Nephron progenitor cell (in vitro differentiated cells): ENCODE measurements at regions not wholly inside any gene's neighbourhood (a gene's known extent, or its start where the extent isn't known, plus 50 kb on each side); places are given as distances from the start of the nearest gene placed in this dataset.

Source experiments
- DNase-seq: peaks from one replicate; pipeline ENCODE4 v3.0.0; 2021
- H3K27ac Mint-ChIP-seq: 2 replicates; pipeline ENCODE4 v1.8.0; 2021; ENCODE audit warnings: mild to moderate bottlenecking, moderate library complexity, mixed read lengths
- H3K27me3 Mint-ChIP-seq: 2 replicates; pipeline ENCODE4 v1.8.0; 2021; ENCODE audit warnings: mild to moderate bottlenecking, low read depth, mixed read lengths; ENCODE audit not compliant: poor library complexity
- H3K36me3 Mint-ChIP-seq: 2 replicates; pipeline ENCODE4 v1.8.0; 2021; ENCODE audit warnings: low read depth, mixed read lengths
- H3K4me1 Mint-ChIP-seq: 2 replicates; pipeline ENCODE4 v1.8.0; 2021; ENCODE audit warnings: mixed read lengths
- H3K4me3 Mint-ChIP-seq: 2 replicates; pipeline ENCODE4 v1.8.0; 2021; ENCODE audit warnings: mild to moderate bottlenecking, moderate library complexity, mixed read lengths
- H3K9me3 Mint-ChIP-seq: 2 replicates; pipeline ENCODE4 v1.8.0; 2021; ENCODE audit warnings: mild to moderate bottlenecking, moderate library complexity, mixed read lengths
- CTCF ChIP-seq: fragments of 200-600 bp; sonication (generic); IDR thresholded peaks from 2 replicates; pipeline ENCODE4 v1.5.0; 2021; ENCODE audit warnings: antibody characterized with exemption

GRCh38 chr12:85516667-85517325, 236.8 kb downstream of the ALX1 start:
- peaks cover 7% of the 10 kb centered on the region for H3K27me3 Mint-ChIP-seq
- no peak overlapping the region for H3K27ac Mint-ChIP-seq
- no peak for DNase-seq
- no peak overlapping the region for H3K4me3 Mint-ChIP-seq
- H3K9me3 Mint-ChIP-seq, result no peaks in the 10 kb centered on the region
- H3K4me1 Mint-ChIP-seq, result peaks cover 6% of the 10 kb centered on the region
- no peak for TF ChIP-seq CTCF
- H3K36me3 Mint-ChIP-seq, result no peaks in the 10 kb centered on the region

- no peak for TF ChIP-seq CTCF
- H3K27ac Mint-ChIP-seq, result no peak overlapping the region
- no peaks in the 10 kb centered on the region for H3K36me3 Mint-ChIP-seq
- no peak overlapping the region for H3K4me3 Mint-ChIP-seq
- peaks cover 6% of the 10 kb centered on the region for H3K4me1 Mint-ChIP-seq
- no peak for DNase-seq
- H3K9me3 Mint-ChIP-seq, result no peaks in the 10 kb centered on the region
- H3K27me3 Mint-ChIP-seq, result peaks cover 7% of the 10 kb centered on the region
These were observed 239.1 kb downstream of the ALX1 start for GRCh38 chr12:85519163-85519562.

- Mint-ChIP-seq H3K27ac (no peak overlapping the region), H3K9me3 (no peaks in the 10 kb centered on the region), H3K4me1 (peaks cover 6% of the 10 kb centered on the region), H3K27me3 (peaks cover 2% of the 10 kb centered on the region), H3K4me3 (no peak overlapping the region), H3K36me3 (no peaks in the 10 kb centered on the region)
- TF ChIP-seq CTCF, result no peak
- DNase-seq, result no peak
These were observed 243.2 kb downstream of the ALX1 start for GRCh38 chr12:85523197-85523596.

- TF ChIP-seq CTCF, result no peak
- H3K9me3 Mint-ChIP-seq, result no peaks in the 10 kb centered on the region
- H3K4me1 Mint-ChIP-seq, result no peaks in the 10 kb centered on the region
- DNase-seq, result no peak
- no peak overlapping the region for H3K4me3 Mint-ChIP-seq
- no peaks in the 10 kb centered on the region for H3K27me3 Mint-ChIP-seq
- H3K36me3 Mint-ChIP-seq, result no peaks in the 10 kb centered on the region
- H3K27ac Mint-ChIP-seq, result no peak overlapping the region
These were observed 247.2 kb downstream of the ALX1 start for GRCh38 chr12:85527192-85527591.

GRCh38 chr12:85529896-85530295, 249.9 kb downstream of the ALX1 start:
- Mint-ChIP-seq H3K9me3 (peaks cover 6% of the 10 kb centered on the region), H3K27ac (no peak overlapping the region), H3K27me3 (no peaks in the 10 kb centered on the region), H3K4me3 (no peak overlapping the region), H3K4me1 (no peaks in the 10 kb centered on the region), H3K36me3 (peaks cover 4% of the 10 kb centered on the region)
- no peak for DNase-seq
- no peak for TF ChIP-seq CTCF

- H3K36me3 Mint-ChIP-seq, result peaks cover 4% of the 10 kb centered on the region
- no peak overlapping the region for H3K4me3 Mint-ChIP-seq
- no peak overlapping the region for H3K27ac Mint-ChIP-seq
- no peak for TF ChIP-seq CTCF
- no peaks in the 10 kb centered on the region for H3K4me1 Mint-ChIP-seq
- H3K27me3 Mint-ChIP-seq, result no peaks in the 10 kb centered on the region
- H3K9me3 Mint-ChIP-seq, result peaks cover 9% of the 10 kb centered on the region
- DNase-seq, result no peak
These were observed 250.4 kb downstream of the ALX1 start for GRCh38 chr12:85530456-85530855.
